ENCODE measurements at regions not wholly inside any gene's neighbourhood (a gene's known extent, or its start where the extent isn't known, plus 50 kb on each side); places are given as distances from the start of the nearest gene placed in this dataset.
A peak's percentile ranks its signal among the peaks of the same experiment; 100 is the strongest.

- TF ChIP-seq EZH2phosphoT487 (IDR thresholded peaks at IDR 0.05; ENCODE audit: low read depth) (no peak), CTCF (IDR thresholded peaks at IDR 0.05; ENCODE audit: low read depth, low read length) (peak; percentile 75)
Measured at GRCh38 chr7:145848691-145849090, 267.9 kb upstream of the CNTNAP2 start.
